DMS153 treated with DMSO at 0.1 percent for 48 hours (cell line): ENCODE measurements at regions not wholly inside any gene's neighbourhood (a gene's known extent, or its start where the extent isn't known, plus 50 kb on each side); places are given as distances from the start of the nearest gene placed in this dataset.
"Not testable (repeated sequence)": the region's sequence is repeated elsewhere in the genome, so short reads cannot be mapped to it uniquely, and the experiment has no call there.

Experiments used
- DNase-seq: peaks from one replicate; lab custom pipeline; 2025; ENCODE audit not compliant: unreplicated experiment; lab: John Stamatoyannopoulos, UW

DNA sequence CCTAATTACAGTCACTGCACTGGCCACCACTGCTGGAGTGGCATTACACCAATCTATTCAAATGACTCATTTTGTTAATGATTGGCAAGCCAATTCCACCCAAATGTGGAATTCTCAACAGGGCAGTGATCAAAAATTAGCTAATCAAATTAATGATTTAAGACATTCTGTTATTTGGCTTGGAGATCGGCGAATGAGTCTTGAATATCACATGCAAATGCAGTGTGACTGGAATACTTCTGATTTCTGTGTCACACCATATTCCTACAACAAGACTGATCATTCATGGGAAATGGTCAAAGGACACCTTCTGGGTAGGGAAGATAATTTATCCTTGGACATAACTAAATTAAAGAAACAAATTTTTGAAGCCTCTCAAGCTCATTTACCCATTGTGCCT, 165.1 kb downstream of the IER5 start:
- DNase-seq = not testable (repeated sequence)

DNA sequence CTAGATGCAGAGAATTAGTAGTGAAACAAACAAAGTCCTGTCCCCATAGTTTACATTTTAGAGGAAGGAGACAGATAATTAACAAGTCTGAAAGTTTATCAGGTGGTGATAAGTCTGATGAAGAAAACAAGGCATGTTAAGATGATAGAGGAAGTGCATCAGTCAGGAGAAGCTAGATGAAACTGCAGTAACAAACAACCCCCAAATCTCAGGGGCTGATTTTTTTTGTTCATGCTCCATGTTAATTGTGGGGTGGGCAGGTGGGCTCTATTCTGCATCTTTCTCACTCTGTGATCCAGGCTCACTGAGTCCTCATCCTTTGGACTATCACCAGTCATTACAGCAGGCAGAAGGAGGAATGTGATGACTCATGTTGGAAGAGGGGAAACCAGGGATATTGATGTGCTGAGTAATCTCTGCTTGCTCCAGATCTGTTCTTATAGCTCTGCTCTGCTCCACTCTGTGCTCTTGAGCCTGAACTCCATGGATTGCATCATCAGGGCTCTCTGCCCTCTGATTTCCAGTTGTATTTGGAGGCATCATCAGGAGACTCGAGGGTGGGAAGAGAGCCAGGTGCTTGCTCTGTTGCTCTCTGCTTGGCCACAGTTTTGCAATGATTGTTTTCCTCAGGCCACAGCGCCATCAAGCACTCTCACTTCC, 166.9 kb downstream of the IER5 start:
- no peak for DNase-seq

DNA sequence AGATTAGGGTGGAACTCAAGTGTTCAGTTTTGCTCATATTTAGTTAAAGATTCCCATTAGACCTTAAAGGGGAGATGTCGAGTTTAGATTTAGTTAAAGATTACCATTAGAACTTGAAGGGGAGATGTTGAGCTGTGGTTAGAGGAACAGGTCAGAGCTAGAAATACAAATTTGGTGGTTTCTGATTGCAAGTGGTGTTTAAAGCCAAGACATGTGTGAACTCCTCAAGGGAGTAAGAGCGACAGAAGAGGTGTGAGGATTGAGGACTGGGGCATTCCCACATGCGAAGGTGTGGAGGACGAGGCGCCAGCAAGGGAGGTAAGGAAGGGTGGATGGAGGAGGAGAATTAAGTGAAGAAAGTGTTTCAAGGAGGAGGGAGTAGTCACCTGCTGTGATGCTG, 168.6 kb downstream of the IER5 start:
- no peak for DNase-seq

DNA sequence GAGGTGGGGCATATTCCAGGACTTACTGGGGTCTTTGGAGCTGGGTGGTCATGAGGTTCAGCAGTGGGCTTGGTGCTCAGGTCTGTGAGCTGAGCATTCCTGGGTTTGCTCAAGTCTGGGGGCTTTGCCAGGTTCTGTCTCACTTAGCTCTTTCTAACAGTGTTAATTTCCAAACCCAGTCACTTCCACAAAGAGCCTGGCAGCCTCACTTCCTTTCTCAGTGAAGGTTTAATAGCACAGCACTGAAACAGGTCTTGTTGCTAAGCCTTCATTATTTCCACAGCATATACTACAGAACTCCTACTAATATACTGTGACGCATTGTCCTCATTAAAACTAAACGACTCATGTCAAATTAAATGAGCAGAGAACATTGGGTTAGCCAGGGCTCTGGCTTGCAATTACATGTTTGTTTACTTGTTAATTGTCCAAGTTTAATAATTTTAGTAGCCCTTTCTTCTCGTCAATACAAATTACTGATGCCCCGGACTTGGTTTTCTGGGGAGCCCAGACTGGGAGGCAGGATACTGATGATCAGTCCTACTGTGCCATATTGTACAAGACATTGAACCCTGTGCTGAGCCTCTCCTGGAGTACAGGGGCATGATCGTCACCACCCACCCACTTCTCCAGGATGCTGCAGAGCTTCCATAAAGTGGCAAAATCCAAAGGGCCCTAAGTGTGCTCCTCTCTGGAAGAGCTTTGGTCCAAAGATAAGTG, 170.7 kb downstream of the IER5 start:
- DNase-seq = no peak

DNA sequence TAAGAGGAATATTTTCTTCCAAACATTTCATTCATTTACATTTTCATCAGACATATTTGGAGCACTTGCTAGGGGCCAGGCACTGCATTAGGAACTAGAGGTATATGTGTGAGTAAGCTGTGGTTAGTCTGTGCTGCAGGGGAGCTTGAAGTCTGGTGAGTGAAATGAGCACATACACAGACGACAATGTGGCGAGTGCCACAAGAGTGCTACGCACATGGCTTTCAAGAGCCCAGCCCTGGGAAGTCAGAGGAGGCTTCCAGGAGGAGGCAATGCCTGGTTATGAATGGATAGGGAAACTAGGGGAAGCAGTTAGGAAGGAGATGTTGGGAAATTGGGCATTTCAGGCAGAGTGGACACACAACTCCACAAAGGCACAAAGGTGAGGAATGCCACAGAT, 171.8 kb downstream of the IER5 start:
- no peak for DNase-seq

DNA sequence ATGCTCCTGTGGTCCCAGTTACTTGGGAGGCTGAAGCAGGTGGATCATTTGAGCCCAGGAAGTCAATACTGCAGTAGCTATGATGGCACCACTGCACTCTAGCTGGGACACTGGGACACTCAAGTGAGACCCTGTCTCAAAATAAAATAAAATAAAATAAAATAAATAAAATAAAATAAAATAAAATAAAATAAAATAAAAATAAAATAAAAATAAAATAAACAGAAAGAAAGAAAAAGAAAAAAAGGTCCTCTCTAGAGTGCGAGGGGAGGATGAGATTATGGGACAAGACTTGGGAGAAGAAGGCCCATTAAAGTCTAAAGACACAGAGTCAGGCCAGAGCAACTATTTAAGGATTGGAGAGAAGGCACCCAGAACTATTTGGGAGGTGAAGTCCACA, 172.5 kb downstream of the IER5 start:
- DNase-seq = no peak

DNA sequence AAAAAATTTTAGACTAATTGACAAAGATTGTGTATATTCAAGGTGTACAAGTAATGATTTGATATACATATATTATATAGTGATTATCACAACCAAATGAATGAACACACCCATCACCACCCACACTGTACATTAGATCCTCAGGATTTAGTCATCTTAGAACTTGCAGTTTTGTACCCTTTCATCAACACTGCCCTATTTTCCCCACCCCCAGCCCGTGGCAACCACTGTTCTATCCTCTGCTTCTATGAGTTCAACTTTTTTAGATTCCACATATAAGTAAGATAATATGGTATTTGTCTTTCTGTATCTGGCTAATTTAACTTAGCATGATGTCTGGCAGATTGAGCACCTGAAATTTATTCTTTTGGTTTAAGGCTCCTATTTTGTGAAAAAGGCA, 173.6 kb downstream of the IER5 start:
- DNase-seq = no peak

DNA sequence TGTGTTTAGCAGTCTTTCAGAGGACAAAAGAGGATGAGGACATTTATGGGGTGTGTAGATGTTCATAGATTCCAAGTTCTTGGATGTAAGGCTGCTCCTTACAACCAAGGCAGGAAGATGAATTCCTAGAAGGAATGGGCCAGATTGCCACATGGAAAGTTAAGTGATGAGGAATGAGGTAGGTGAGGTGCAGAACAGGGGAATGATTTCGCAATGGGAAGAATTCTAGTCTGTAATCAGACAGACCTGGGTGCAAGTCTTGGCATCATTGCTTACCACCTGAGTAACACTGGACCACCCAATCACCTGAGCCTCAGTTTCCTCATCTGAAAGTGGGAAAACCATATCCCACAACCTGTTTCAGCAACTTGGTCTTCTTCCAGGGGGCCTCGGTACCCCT, 174.9 kb downstream of the IER5 start:
- DNase-seq = no peak

DNA sequence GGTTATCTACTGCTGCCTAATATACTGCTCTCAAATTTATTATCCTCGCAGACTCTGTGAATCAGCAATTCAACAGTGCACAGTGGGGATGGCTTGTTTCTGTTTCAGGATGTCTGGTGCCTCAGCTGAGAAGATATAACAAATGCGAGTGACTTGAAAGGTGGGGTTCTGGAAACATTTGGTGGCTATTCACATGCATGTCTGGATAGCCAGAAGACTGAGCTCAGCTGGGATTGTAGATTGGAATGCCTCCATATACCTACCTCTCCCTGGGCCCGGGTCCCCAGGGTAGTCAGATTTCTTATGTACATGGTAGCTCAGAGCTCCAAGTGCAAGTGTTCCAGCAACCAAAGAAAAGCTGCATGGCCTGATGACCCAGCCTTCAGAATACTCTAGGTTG, 176.3 kb downstream of the IER5 start:
- no peak for DNase-seq

DNA sequence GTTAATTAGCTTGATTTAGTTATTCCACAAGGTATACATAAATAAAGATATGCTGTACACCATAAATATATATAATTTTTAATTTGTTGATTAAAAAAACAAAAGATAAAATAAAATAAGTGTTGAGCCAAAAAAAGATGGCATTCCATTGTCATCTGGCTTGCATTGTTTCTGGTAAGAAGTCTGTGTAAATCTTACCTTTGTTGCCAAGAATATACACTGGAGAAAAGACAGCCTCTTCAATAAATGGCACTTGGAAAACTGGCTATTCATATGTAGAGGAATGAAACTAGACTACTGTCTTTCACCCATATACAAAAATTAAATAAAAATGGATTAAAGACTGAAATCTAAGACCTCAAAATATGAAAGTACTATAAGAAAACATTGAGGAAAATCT, 196.5 kb downstream of the IER5 start:
- no peak for DNase-seq

DNA sequence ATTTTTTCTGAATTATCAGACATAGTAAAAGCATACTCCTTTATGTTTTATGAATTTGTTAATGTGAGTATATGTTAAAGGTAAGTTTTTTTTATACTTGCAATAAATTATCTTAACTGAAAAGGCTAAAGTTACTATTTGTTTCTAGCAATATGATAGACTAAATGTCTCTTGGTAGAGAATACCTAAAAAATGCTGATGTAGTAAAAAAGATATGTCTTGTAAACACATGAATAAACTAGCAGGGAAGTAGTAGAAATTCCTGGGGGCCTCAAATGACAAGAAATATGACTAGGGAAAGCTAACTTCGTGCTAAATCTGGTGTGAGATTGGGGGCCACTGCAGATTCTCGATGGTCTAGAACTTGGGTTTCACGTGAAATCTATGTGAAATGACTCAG, 188.1 kb upstream of the CACNA1E start:
- DNase-seq = no peak

DNA sequence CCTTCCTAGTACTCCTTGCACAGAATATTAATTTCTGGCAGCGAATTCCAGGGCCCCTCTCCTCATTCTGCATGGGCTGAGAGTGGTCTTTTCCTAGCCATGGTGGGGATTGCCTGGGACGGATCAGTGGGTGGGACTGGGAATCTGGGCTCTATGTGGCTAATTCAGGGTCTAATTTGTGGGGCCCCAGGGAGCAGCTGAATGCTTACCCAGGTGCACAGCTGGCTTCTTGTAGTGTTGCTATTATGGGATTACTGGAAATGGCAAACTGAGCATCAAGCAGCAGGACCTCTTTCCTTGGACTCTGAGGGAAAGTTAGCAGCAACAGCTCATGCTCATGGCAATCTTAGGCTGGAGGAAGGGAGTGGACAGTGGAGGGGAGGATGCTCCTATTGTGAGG, 187.1 kb upstream of the CACNA1E start:
- no peak for DNase-seq

DNA sequence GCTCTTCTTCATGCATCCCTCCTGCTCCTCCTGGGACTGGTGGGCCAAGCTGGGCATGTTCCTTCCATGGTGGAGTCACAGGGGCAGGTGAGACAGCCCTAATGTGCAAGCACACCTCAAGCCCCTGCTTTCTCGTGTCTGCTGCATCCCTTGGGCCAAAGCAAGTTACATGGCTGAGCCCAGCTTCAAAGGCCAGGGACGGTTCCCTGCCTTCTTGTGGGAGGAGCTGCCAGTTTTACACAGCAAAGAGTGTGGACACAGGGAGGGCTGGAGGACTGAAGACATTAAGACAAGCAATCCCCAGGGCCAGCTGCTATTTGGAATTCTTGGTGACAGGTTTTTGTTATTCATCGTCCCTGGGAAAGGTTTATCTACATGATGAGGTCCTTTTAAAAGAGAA, 175.2 kb upstream of the CACNA1E start:
- DNase-seq = no peak

DNA sequence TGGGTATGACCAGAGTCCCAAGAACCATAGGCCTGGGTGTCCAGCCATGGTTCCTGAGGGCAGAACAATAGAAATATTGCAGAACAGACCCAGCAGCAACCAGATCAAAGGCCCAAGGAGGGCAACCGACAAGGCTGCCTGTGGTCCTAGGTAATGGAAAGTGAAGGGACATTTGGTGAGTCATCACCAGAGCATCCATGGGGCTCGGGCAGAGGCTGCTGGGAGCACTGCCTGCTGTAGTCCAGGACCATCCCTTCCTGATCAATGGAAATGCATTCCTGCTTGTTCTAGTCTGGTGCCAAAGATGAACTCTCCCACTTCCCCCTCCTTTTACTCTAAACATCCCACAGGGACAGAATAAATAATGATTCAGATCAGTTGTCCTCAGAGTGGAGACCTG, 172.8 kb upstream of the CACNA1E start:
- DNase-seq = no peak

DNA sequence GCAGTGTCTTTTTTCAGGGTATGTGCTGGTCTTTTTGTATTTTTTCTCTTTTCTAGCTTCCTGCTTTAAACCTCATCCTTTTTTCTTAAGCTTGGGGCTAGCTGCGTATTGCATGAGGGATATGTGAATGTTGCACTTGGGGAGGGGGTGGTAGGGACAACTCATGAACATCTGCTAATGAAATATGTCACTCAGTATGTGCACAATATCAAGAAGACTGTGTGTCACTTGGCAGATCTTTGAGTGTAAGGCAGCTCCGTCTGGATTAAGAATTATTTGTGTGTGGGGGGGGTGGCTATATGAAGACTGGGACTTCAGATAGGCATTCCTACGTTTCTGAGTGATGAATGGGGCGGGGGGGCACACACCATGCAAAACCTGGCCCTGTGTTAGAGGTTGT, 170.4 kb upstream of the CACNA1E start:
- no peak for DNase-seq

DNA sequence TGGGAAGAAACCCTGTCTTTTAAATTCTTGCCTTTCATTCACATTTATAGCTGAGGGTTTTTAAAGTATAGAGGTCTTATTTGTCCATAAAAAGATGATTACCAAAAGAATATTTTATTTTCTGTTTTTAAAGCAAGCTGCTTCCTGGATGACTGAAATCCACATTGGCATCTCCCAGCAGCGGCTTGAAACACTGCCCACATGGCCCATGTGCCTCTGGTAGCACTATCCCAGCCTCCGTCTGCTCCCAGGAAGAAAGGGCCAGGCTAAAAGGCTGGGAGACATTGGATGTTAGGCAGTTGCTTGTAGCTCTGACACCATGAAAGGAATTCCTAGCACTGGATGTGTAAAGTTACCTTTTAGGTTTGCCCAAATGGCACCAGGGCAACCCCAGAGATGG, 169.9 kb upstream of the CACNA1E start:
- DNase-seq = no peak

DNA sequence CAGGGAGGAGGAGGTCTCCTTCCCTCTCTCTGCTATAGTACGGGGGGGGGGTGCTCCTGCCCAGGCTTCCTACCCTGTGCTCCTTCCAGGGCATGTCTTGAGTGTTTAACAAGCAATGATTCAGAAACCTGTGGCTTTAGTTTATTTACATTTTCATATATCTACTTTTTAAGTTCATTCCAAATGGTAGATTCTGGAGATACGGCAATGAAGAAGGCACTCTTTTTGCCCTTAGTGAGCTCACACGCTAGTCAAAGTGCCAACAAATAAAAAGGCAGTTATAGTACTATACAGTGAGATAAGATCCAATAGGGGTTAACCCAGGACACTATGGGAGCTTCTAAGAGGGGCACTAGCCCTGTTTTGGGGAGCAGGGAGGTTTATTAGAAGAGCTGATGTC, 169.3 kb upstream of the CACNA1E start:
- DNase-seq = no peak

DNA sequence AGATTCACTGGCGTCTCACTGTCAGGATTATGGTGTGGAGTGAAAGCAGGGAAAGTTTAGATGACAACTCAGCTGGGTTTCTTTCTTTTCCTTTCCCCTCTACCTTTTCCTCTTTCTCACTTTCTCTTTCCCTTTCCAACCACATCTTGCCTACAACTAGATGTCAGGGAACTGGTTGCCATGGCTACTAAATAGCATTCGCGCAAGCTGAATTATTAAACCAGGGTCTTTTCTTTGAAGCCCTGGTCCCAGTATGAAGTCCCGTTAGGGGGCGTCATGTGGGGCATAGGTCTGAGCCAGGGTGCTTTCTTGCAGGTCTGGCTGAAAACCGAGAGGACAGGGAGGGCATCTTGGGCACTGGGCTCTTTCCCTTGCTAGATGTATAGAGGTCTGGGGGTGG, 168.4 kb upstream of the CACNA1E start:
- no peak for DNase-seq

DNA sequence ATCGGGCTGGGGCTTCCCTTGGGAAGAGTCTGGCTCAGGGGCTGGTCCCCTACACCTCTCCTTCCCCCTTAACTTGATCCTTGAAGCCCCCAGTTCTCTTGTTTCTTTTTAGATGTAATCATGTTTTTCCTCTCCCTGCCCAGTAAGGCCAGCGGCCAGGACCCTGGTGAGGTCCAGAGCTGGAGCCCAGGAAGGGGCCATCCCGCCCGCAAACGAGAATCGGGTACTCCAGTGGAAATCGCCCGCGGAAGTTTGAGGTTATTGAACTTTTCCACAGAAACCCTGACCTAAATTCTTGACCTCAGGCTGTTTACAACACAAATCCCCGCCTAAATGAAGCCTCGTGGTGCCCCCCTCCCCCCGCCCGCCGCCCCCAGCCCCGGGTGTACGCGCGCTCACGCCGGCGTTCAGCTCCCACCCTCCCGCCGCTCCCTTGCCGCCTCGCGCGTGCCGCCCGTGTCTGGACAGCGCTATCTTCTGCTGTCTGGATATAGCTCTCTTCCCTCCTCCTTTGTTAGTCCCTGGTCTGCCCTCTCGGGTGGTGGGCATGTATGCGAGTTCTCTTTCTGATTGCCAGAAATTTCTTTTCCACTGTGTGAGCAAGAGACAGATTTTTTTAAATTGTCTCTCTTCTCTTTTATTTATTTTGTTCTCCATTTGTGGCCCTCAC, 165.9 kb upstream of the CACNA1E start:
- no peak for DNase-seq

DNA sequence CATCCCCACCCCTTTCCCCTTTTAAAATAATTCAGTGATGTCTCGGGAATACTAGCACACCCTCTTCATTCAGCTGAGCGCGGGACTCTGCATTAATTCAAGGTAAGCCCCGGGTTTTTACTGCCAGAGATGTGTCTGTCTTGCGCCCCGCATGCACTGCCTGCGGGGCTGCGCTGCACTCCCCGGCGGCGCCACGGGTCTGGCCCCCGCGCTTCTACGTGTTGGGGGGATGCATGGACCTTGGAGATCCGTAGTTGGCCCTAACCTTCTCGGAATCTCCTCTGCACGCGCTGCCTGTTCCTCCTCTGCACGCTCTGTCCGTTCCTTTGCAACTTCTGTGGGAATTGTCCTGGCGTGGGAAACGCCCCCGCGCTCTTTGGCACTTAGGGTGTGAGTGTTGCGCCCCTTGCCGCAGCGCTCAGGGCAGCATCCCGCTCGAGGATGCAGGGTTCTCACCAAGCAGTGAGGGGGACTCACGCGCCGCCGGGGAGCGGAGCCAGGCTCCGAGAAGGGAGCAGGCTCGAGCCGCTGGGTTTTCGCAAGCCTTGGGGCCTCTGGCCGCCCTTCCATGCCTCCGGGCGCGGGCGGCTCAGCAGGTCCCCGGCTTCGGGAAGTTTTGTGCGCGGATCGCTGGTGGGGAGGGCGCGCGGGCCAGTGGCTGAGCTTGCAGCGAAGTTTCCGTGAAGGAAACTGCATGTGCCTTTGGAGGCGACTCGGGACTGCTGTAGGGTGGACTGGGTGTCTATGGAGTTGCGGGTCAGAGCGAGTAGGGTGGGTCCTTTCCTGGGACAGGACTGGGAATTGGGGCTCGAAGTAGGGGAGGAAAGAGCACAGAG, 165.1 kb upstream of the CACNA1E start:
- DNase-seq = no peak

DNA sequence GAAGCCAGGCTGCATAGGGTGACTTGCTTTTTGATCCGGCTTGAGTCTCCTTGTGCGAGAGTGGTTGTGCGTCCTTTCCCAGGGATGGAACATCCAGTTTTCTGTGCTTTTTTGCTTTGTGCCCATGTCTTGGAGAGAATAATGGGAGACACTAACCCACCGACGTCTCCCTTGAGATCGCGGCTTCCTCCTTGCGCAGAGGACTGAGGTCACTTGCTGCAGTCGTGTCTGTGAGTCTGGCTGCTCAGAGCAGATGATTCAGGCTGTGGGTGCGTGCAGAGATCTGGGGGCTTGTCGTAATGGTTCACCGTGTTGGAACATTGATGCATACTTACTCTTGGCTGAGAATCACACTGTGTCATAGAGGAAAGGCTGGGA, 164.5 kb upstream of the CACNA1E start:
- DNase-seq = no peak

DNA sequence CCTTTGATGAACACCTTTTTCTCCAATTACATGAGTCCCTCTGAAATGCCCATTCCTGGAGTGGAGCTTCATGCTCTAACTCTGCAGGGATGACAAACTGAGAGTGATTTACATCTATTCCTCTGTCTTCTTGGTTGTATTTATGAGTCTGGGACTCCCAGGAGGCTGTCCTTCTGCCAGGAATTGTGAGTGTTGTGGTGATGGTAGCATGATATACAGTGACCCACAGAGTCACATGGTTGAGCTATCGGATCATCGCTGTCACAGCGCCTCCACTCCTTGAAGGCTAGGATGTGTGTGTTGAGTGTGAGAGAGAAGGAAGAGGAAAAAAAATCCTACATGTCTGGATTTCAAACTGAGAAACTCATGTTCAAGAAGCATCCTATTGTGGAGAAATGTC, 163.4 kb upstream of the CACNA1E start:
- no peak for DNase-seq
